GM19240 (cell line): ENCODE measurements at regions not wholly inside any gene's neighbourhood (a gene's known extent, or its start where the extent isn't known, plus 50 kb on each side); places are given as distances from the start of the nearest gene placed in this dataset.
A peak's percentile ranks its signal among the peaks of the same experiment; 100 is the strongest.
"Not testable (repeated sequence)": the region's sequence is repeated elsewhere in the genome, so short reads cannot be mapped to it uniquely, and the experiment has no call there.

ENCODE experiments used
- DNase-seq: peaks from one replicate; pipeline ENCODE4 v3.0.0; 2011; ENCODE audit warnings: low spot score; ENCODE audit not compliant: insufficient read length

- DNase-seq, result no peak
These were observed 90.1 kb upstream of the SERTAD2 start for GRCh38 chr2:64743739-64744330.

GRCh38 chr2:64745562-64745961 is 91.8 kb upstream of the SERTAD2 start:
- no peak for DNase-seq

GRCh38 chr2:64747690-64748091 is 94.0 kb upstream of the SERTAD2 start:
- not testable (repeated sequence) for DNase-seq

DNA sequence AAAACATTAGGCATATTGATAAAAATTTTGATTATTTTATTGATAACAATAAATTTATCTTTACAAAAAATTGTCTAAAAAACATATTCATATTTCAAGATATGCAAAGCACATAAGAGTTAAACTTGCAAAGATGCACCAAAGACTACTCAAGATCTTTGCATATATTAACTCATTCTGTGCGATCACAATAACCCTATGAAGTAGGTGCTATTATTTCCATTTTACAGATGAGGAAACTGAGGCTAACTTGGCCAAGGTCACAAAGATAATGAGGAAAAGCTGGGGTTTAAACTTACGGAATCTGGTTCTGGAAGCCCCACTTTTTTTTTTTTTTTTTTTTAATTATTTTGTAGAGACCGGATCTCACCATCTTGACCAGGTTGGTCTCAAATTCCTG is 94.4 kb upstream of the SERTAD2 start:
- no peak for DNase-seq

GRCh38 chr2:64748561-64748960 is 94.8 kb upstream of the SERTAD2 start:
- no peak for DNase-seq

GRCh38 chr2:64749446-64749845 is 95.7 kb upstream of the SERTAD2 start:
- no peak for DNase-seq

DNA sequence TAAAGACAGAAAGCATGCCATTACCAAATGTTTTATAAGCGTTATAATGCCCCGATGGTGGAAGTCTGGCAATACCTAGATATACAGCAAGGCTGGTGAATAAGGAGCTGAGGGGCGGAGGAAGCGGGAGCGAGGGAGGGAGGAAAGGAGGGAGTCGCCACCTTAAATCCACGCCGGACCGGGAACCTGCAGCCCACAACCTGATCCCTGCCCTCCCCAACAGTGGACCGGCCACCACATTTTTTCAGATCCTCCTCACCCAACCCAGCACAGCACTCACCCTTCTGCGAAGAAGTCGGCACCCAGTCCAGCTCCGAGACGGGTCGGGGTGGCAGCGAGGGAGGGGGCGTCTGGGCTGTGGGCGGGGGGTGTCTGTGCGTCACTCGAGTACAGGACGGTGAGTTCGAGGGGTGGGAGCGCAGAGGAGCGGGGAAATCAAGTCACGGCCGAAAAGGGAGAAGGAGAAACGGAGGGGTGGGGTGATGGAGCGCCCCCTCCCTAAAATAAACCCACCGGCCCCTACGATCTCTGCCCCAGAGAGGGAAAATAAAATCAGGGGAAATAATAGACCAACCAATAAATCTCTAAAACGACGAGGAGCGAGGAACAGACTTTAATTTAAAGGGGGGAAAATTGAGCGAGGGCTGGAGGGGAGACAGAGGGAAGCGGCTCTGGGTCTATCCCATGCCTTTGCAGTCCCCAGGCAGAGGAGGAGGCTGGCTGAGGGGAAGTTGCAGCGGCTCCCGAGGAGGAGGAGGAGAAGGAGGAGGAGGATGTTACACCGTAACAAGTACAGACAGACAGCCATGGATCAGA is 96.5 kb upstream of the SERTAD2 start:
- no peak for DNase-seq

DNA sequence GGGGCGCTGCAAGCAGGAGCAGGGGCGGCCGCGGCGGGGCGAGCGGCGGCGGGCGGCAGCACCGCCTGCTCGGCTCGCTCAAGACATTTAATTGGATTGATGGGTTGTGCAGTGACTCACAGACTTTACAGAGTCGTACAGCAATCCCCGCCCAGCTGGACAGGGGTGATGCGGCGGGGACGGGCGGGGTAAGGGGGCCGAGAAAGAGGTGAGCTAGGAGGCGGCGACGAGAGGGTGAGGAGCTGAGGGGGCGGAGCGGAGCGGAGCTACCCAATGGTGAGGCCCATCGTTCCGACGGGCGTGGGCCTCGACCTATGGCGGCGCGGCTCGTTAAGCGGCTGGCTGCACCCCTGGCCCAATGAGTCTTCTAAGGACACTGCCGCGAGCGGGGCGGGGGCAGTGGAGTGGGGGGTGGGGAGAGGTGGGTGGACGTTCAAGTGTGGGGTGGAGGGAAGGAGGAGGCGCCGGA is 97.1 kb upstream of the SERTAD2 start:
- DNase-seq, result no peak

DNA sequence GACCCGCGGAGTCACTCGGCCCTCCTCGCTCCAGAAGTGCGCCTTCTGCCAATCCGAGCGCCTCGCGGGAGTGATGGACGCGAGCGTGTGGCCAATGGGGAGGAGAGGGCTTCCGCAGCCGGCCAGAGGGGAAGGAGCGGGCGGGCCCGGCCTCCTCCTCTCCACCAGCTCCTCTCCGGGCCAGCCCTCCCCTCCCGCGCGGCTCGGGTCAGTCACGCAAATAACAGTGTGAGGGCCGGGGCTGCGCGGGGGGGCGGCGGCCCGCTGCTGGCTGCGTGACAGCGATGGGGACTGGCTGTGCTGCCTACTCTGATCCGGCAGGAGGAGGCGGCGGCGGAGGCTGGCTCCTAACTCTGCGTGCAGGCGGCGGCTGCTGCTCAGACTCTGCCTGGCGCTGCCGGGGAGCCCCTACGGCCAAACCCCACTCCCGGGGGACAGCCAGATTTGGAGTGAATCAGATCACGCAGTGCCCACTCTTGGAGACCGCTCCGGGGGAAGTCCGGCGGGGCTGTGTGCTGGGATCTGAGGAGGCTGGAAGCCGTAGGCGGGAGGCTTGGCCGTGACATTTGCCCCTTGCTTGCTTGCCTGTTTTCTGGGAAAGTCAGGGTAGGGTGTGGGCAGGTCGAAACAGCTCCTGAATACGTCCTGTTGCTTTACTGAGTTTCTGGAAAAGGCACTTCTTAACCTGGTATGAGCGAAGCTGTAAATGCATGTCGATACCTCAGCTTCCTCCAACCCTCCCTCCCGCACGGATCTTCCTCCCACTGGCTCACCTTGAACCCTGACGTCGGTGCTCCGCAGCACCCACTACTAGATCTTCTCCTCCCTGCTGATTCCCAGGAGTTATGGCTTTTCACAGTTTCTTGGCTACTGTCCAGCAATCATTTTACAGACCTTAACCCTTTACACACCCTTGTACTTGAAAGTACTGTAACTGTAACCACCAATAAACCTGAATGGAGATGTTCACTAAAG is 97.9 kb upstream of the SERTAD2 start:
- peak; percentile 88 for DNase-seq

- no peak for DNase-seq
These were observed 99.7 kb upstream of the SERTAD2 start for GRCh38 chr2:64753399-64753798.

GRCh38 chr2:64754570-64754969 is 100.9 kb upstream of the SERTAD2 start:
- DNase-seq, result no peak

GRCh38 chr2:64757126-64757525 is 103.4 kb upstream of the SERTAD2 start:
- DNase-seq, result no peak

GRCh38 chr2:64760128-64760527 is 106.4 kb upstream of the SERTAD2 start:
- no peak for DNase-seq

GRCh38 chr2:64762301-64762997 is 108.7 kb upstream of the SERTAD2 start:
- DNase-seq, result no peak

- no peak for DNase-seq
These were observed 109.4 kb upstream of the SERTAD2 start for GRCh38 chr2:64763126-64763525.

GRCh38 chr2:64765160-64765805 is 111.6 kb upstream of the SERTAD2 start:
- no peak for DNase-seq

- DNase-seq, result no peak
These were observed 113.3 kb upstream of the SERTAD2 start for GRCh38 chr2:64766841-64767669.

DNA sequence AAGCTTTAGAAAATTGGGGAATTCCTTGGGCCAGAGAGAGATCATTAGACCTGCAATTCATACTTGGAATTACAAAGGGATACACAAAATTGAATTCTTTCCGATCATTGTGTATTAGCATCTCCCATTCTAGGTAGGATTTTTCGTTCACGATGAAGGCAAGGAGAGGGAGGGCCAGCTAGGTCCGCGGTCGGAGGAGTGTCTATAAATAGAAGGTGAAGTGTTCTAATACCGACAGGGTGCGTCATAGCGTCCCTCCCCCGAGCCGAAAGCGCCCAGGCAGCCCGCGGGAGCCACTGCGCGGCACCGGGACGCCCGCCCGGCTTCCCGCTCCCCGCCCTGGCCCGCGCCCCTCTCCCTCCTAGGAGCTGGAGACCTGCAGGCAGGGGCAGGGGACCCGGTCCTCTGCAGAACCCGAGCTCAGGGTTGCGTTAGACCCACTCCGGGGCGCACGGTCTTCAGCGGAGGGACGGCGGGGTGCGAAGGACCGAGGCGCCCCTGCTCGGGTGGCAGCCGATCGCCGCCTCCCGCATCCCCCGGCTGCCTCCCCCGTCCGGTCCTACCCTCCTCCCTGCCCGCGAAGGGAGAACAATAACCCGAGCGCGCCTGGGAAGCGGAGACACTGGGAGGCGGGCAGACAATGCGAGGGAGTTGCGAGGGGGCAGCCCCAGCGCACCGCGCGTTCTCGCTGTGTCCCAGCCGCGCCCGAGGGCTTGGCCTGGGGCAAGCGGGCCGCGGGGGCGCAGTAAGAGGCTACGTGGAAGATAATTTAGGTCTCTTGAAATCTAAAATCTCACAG is 114.2 kb upstream of the SERTAD2 start:
- peak; percentile 68 for DNase-seq

DNA sequence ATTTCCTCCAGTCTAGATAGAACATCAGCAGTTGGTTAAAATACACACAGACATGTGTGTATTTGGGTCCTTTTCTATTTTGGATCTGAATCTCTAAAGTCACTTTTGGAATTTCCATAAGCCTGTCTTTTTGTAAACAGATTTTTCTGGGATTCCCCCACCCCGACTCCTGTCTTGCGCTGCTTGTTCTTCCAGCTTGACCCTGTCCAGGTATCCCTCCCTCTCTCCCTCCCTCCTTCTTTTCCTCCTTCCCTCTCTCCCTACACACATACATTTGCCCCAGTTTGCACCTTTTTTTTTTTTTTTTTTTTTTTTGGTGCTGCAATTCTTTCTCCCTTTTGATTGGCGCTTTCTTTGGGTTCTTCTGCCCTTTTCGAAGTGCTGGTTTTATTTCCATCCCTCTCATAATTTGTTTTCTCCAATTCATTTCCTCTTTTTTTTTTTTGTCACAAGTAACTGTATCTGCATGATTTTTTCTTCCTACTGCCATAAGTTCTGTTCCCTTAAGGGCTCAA is 114.8 kb upstream of the SERTAD2 start:
- DNase-seq, result no peak
